GM19193 (cell line): ENCODE measurements at regions not wholly inside any gene's neighbourhood (a gene's known extent, or its start where the extent isn't known, plus 50 kb on each side); places are given as distances from the start of the nearest gene placed in this dataset.

ENCODE experiments used
- POLR2A ChIP-seq: IDR thresholded peaks from 4 replicates; pipeline ENCODE4 v1.6.1; 2011; ENCODE audit not compliant: insufficient read depth, insufficient read length; ENCODE audit errors: extremely low read depth

GRCh38 chr6:145271577-145271976, 463.7 kb downstream of the EPM2A start:
- TF ChIP-seq POLR2A, result no peak

- no peak for TF ChIP-seq POLR2A
Measured at GRCh38 chr6:145272246-145272645, 463.1 kb downstream of the EPM2A start.

- no peak for TF ChIP-seq POLR2A
Measured at GRCh38 chr6:145273136-145273535, 462.2 kb downstream of the EPM2A start.

GRCh38 chr6:145274083-145274482, 461.2 kb downstream of the EPM2A start:
- no peak for TF ChIP-seq POLR2A

GRCh38 chr6:145275019-145275418, 460.3 kb downstream of the EPM2A start:
- no peak for TF ChIP-seq POLR2A

GRCh38 chr6:145275787-145276186, 459.5 kb downstream of the EPM2A start:
- TF ChIP-seq POLR2A, result no peak

- no peak for TF ChIP-seq POLR2A
Measured at GRCh38 chr6:145276756-145277155, 458.6 kb downstream of the EPM2A start.

- TF ChIP-seq POLR2A, result no peak
Measured at GRCh38 chr6:145277358-145278086, 457.8 kb downstream of the EPM2A start.

GRCh38 chr6:145278163-145278807, 457.0 kb downstream of the EPM2A start:
- TF ChIP-seq POLR2A, result no peak

- TF ChIP-seq POLR2A, result no peak
Measured at GRCh38 chr6:145279551-145279950, 455.8 kb downstream of the EPM2A start.

- no peak for TF ChIP-seq POLR2A
Measured at GRCh38 chr6:145279993-145280392, 455.3 kb downstream of the EPM2A start.

GRCh38 chr6:145283856-145284255, 451.5 kb downstream of the EPM2A start:
- TF ChIP-seq POLR2A, result no peak

GRCh38 chr6:145286916-145287315, 448.4 kb downstream of the EPM2A start:
- TF ChIP-seq POLR2A, result no peak

GRCh38 chr6:145289573-145289972, 445.7 kb downstream of the EPM2A start:
- no peak for TF ChIP-seq POLR2A

- no peak for TF ChIP-seq POLR2A
Measured at GRCh38 chr6:145290122-145290521, 445.2 kb downstream of the EPM2A start.

- no peak for TF ChIP-seq POLR2A
Measured at GRCh38 chr6:145292066-145292465, 443.3 kb downstream of the EPM2A start.

GRCh38 chr6:145294942-145295341, 440.4 kb downstream of the EPM2A start:
- no peak for TF ChIP-seq POLR2A

GRCh38 chr6:145295746-145296145, 439.6 kb downstream of the EPM2A start:
- TF ChIP-seq POLR2A, result no peak

GRCh38 chr6:145305670-145306069, 429.6 kb downstream of the EPM2A start:
- TF ChIP-seq POLR2A, result no peak
